GM18868 (cell line): ENCODE measurements at regions not wholly inside any gene's neighbourhood (a gene's known extent, or its start where the extent isn't known, plus 50 kb on each side); places are given as distances from the start of the nearest gene placed in this dataset.

Experiments
- ATAC-seq: cut with Tn5 transposase; IDR thresholded peaks from one replicate; pipeline ENCODE4 v1.9.1; 2021; ENCODE audit warnings: mild to moderate bottlenecking, moderate library complexity; ENCODE audit not compliant: unreplicated experiment

GRCh38 chr2:106628377-106628776 is 141.2 kb downstream of the CD8B2 start:
- no peak for ATAC-seq

GRCh38 chr2:106629981-106630380 is 142.8 kb downstream of the CD8B2 start:
- no peak for ATAC-seq

GRCh38 chr2:106631281-106631680 is 144.1 kb downstream of the CD8B2 start:
- ATAC-seq = no peak

- ATAC-seq = no peak
These were observed 150.9 kb downstream of the CD8B2 start for GRCh38 chr2:106638043-106638442.

GRCh38 chr2:106638580-106638979 is 151.4 kb downstream of the CD8B2 start:
- no peak for ATAC-seq

GRCh38 chr2:106642679-106643078 is 155.5 kb downstream of the CD8B2 start:
- no peak for ATAC-seq

- no peak for ATAC-seq
These were observed 157.5 kb downstream of the CD8B2 start for GRCh38 chr2:106644623-106645022.

GRCh38 chr2:106646605-106647004 is 159.4 kb downstream of the CD8B2 start:
- no peak for ATAC-seq

GRCh38 chr2:106649306-106649705 is 162.1 kb downstream of the CD8B2 start:
- no peak for ATAC-seq

GRCh38 chr2:106653465-106653864 is 166.3 kb downstream of the CD8B2 start:
- ATAC-seq = no peak

- ATAC-seq = no peak
These were observed 171.5 kb downstream of the CD8B2 start for GRCh38 chr2:106658616-106659015.

- ATAC-seq = peak; percentile 98
These were observed 177.5 kb downstream of the CD8B2 start for GRCh38 chr2:106664669-106665068.

- no peak for ATAC-seq
These were observed 180.4 kb downstream of the CD8B2 start for GRCh38 chr2:106667478-106668070.

GRCh38 chr2:106685180-106685897 is 198.2 kb downstream of the CD8B2 start:
- no peak for ATAC-seq

- no peak for ATAC-seq
These were observed 199.2 kb downstream of the ST6GAL2 start for GRCh38 chr2:106686814-106687213.

- no peak for ATAC-seq
These were observed 190.9 kb downstream of the ST6GAL2 start for GRCh38 chr2:106694964-106695470.

- ATAC-seq = no peak
These were observed 190.0 kb downstream of the ST6GAL2 start for GRCh38 chr2:106695919-106696318.

GRCh38 chr2:106700616-106701015 is 185.4 kb downstream of the ST6GAL2 start:
- no peak for ATAC-seq

GRCh38 chr2:106701203-106702022 is 184.6 kb downstream of the ST6GAL2 start:
- no peak for ATAC-seq

- no peak for ATAC-seq
These were observed 182.8 kb downstream of the ST6GAL2 start for GRCh38 chr2:106703161-106703560.

GRCh38 chr2:106704798-106705197 is 181.2 kb downstream of the ST6GAL2 start:
- no peak for ATAC-seq

- ATAC-seq = no peak
These were observed 180.1 kb downstream of the ST6GAL2 start for GRCh38 chr2:106705877-106706276.
